B cell (primary cell): ENCODE measurements at regions not wholly inside any gene's neighbourhood (a gene's known extent, or its start where the extent isn't known, plus 50 kb on each side); places are given as distances from the start of the nearest gene placed in this dataset.

Experiments used
- ATAC-seq: fragments of 200-7000 bp; cut with Tn5 transposase; one replicate; pipeline ENCODE4 v1.10.0; 2021; ENCODE audit warnings: low read depth, mild to moderate bottlenecking, moderate number of reproducible peaks, moderate library complexity
- CTCF ChIA-PET: fragments of 350-600 bp; sonication (Branson Sonifier 250); formaldehyde crosslinking; loops from one replicate; lab custom pipeline; 2021; ENCODE audit warnings: antibody characterized with exemption, inconsistent platforms; lab: Charles Lee
- POLR2A ChIA-PET: fragments of 350-600 bp; sonication (Branson Sonifier 250); formaldehyde crosslinking; loops from one replicate; lab custom pipeline; 2021; ENCODE audit warnings: antibody characterized with exemption; lab: Charles Lee
- DNase-seq: peaks from one replicate; pipeline ENCODE4 v3.0.0; 2013
- H2AFZ ChIP-seq: 2 replicates; pipeline ENCODE4 v1.6.1; 2012; ENCODE audit warnings: mild to moderate bottlenecking, low read depth, low read length; ENCODE audit not compliant: insufficient read depth, poor library complexity, severe bottlenecking
- H3K27ac ChIP-seq, 2 donors: 1 replicate in 1 of 2; 2 replicates in 1 of 2; pipeline ENCODE4 v1.5.1; 2012 to 2013; ENCODE audit warnings: low read length in 2 of 2, mild to moderate bottlenecking in 2 of 2, moderate library complexity in 1 of 2
- H3K27me3 ChIP-seq, 4 experiments: fragments of 200-600 bp in 1 of 4; sonication (generic) in 1 of 4; replicated peaks in 1 of 4; 1 replicate in 2 of 4; 2 replicates in 2 of 4; pipeline versions ENCODE4 v1.6.1 to v1.7.0; 2013 to 2016; ENCODE audit warnings: low read length in 3 of 4, mild to moderate bottlenecking in 2 of 4, mixed read lengths in 1 of 4, moderate library complexity in 1 of 4; ENCODE audit not compliant: insufficient read depth in 4 of 4, control insufficient read depth in 3 of 4; ENCODE audit errors: control extremely low read depth in 1 of 4
- H3K36me3 ChIP-seq, 2 experiments: replicated peaks in 1 of 2; 1 replicate in 1 of 2; 2 replicates in 1 of 2; pipeline versions ENCODE4 v1.6.1 to v1.7.1; 2013; ENCODE audit warnings: low read length in 1 of 2; ENCODE audit not compliant: insufficient read depth in 2 of 2, control insufficient read depth in 1 of 2; ENCODE audit errors: control extremely low read depth in 1 of 2, extremely low read depth in 1 of 2
- H3K4me1 ChIP-seq, 2 donors: fragments of 200-600 bp in 1 of 2; sonication (generic) in 1 of 2; 1 replicate in 1 of 2; 2 replicates in 1 of 2; pipeline versions ENCODE4 v1.5.1 to v1.6.1; 2013 to 2017; ENCODE audit warnings: low read length in 2 of 2; ENCODE audit not compliant: control insufficient read depth in 2 of 2, insufficient read depth in 2 of 2
- H3K4me2 ChIP-seq: replicated peaks from 2 replicates; pipeline ENCODE3; 2012; ENCODE audit warnings: mild to moderate bottlenecking, low read depth, low read length; ENCODE audit not compliant: poor library complexity, severe bottlenecking
- H3K4me3 ChIP-seq, 5 experiments: fragments of 200-600 bp in 1 of 5; sonication (generic) in 1 of 5; 1 replicate in 3 of 5; 2 replicates in 2 of 5; pipeline versions ENCODE4 v1.5.1 to v1.7.0; 2011 to 2016; ENCODE audit warnings: low read length in 4 of 5, mild to moderate bottlenecking in 4 of 5, low read depth in 2 of 5, control low read depth in 1 of 5, moderate library complexity in 1 of 5; ENCODE audit not compliant: insufficient read depth in 1 of 5; ENCODE audit errors: control extremely low read depth in 1 of 5, extremely low read depth in 1 of 5
- H3K79me2 ChIP-seq: fragments of 200-600 bp; sonication (generic); one replicate; pipeline ENCODE4 v1.6.0; 2016; ENCODE audit warnings: low read length; ENCODE audit not compliant: control insufficient read depth, insufficient read depth
- H3K9ac ChIP-seq: fragments of 200-600 bp; sonication (generic); 2 replicates; pipeline ENCODE4 v1.6.1; 2017; ENCODE audit warnings: mild to moderate bottlenecking, low read length, moderate library complexity
- H3K9me3 ChIP-seq, 3 donors: one replicate each; pipeline versions ENCODE4 v1.6.1 to v1.7.1; 2013; ENCODE audit warnings: low read length in 2 of 3; ENCODE audit not compliant: control insufficient read depth in 2 of 3, insufficient read depth in 1 of 3; ENCODE audit errors: control extremely low read depth in 1 of 3
- H4K20me1 ChIP-seq: 2 replicates; pipeline ENCODE4 v1.6.0; 2012; ENCODE audit warnings: mild to moderate bottlenecking, low read length; ENCODE audit not compliant: insufficient read depth, control insufficient read depth, poor library complexity, severe bottlenecking
- H3K27ac Mint-ChIP-seq: one replicate; pipeline ENCODE4 v1.8.0; 2021; ENCODE audit warnings: mixed read lengths
- H3K27me3 Mint-ChIP-seq: one replicate; pipeline ENCODE4 v1.8.0; 2021; ENCODE audit warnings: mixed read lengths
- H3K4me1 Mint-ChIP-seq: one replicate; pipeline ENCODE4 v1.8.0; 2021; ENCODE audit warnings: mixed read lengths
- H3K4me3 Mint-ChIP-seq: one replicate; pipeline ENCODE4 v1.8.0; 2021; ENCODE audit warnings: mixed read lengths
- H3K9me3 Mint-ChIP-seq: one replicate; pipeline ENCODE4 v1.8.0; 2022; ENCODE audit warnings: mixed read lengths; ENCODE audit not compliant: insufficient read depth
- EZH2 ChIP-seq: IDR thresholded peaks from 2 replicates; pipeline ENCODE4 v1.6.1; 2012; ENCODE audit warnings: borderline replicate concordance, low read depth, mild to moderate bottlenecking, moderate library complexity, low read length; ENCODE audit not compliant: insufficient read depth, poor library complexity, severe bottlenecking
- WGBS: methylation state at CpG from one replicate; pipeline ENCODE4 v1.1.5; 2013; ENCODE audit warnings: missing lambda C conversion rate; ENCODE audit not compliant: insufficient coverage; 5-methylcytosine and 5-hydroxymethylcytosine counted together
- intact Hi-C: fragments of 100-400 bp; cut with micrococcal nuclease; formaldehyde crosslinking; loops from one replicate; pipeline ENCODE4 v1.10.0; 2022
- TF ChIP-seq, protein P1 (sequence below): fragments of 200-600 bp; IDR thresholded peaks from one replicate; pipeline ENCODE4 v1.8.0; 2022; ENCODE audit warnings: antibody characterized with exemption, mild to moderate bottlenecking

DNA sequence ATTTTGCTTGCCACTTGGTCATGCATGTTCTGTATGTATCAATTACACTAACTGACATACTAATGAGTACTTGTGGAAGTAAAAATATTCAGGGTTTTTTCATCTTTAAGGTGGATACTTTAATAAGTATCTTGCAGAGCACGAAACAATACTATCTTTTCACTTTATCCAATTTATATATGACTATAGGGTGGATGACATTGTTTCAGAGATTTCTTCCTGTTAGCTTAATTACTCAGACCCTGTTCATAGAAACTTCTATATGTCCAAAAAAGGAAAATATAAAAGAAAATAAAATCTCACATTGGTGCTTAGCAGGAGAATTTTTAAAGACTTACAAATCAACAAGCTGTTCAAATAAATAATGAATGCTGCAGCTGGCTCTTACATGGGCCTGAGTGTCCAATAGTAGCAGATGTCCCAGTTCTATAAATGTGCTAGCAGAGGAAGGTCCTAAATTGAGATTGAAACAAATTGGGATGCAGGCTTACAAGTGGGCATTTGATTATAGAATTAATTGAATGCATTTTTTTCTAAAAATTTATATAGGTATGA is 91.5 kb upstream of the THSD7A start:
- Histone ChIP-seq H3K79me2 (no peaks in the 10 kb centered on the region), H3K4me1 (no peaks in the 10 kb centered on the region), H3K36me3 (no peaks in the 10 kb centered on the region), H2AFZ (no peak overlapping the region), H4K20me1 (no peaks in the 10 kb centered on the region), H3K9ac (no peak overlapping the region), H3K4me2 (no peak overlapping the region), H3K27ac (no peak overlapping the region), H3K4me3 (no peak overlapping the region), H3K9me3 (no peaks in the 10 kb centered on the region), H3K27me3 (no peaks in the 10 kb centered on the region)
- no CpG with 5 or more reads among the region's 1 CpG for WGBS
- H3K27ac Mint-ChIP-seq, result no peak overlapping the region
- H3K4me1 Mint-ChIP-seq, result no peaks in the 10 kb centered on the region
- no peaks in the 10 kb centered on the region for H3K9me3 Mint-ChIP-seq
- DNase-seq, result no peak
- ATAC-seq, result no peak
- POLR2A ChIA-PET, result no interaction called here
- intact Hi-C loops, result no loop called here
- CTCF ChIA-PET, result no interaction called here
- H3K27me3 Mint-ChIP-seq, result no peaks in the 10 kb centered on the region
- no peak overlapping the region for H3K4me3 Mint-ChIP-seq
- TF ChIP-seq, protein P1, sequence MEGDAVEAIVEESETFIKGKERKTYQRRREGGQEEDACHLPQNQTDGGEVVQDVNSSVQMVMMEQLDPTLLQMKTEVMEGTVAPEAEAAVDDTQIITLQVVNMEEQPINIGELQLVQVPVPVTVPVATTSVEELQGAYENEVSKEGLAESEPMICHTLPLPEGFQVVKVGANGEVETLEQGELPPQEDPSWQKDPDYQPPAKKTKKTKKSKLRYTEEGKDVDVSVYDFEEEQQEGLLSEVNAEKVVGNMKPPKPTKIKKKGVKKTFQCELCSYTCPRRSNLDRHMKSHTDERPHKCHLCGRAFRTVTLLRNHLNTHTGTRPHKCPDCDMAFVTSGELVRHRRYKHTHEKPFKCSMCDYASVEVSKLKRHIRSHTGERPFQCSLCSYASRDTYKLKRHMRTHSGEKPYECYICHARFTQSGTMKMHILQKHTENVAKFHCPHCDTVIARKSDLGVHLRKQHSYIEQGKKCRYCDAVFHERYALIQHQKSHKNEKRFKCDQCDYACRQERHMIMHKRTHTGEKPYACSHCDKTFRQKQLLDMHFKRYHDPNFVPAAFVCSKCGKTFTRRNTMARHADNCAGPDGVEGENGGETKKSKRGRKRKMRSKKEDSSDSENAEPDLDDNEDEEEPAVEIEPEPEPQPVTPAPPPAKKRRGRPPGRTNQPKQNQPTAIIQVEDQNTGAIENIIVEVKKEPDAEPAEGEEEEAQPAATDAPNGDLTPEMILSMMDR, result no peak
- TF ChIP-seq EZH2, result no peak

DNA sequence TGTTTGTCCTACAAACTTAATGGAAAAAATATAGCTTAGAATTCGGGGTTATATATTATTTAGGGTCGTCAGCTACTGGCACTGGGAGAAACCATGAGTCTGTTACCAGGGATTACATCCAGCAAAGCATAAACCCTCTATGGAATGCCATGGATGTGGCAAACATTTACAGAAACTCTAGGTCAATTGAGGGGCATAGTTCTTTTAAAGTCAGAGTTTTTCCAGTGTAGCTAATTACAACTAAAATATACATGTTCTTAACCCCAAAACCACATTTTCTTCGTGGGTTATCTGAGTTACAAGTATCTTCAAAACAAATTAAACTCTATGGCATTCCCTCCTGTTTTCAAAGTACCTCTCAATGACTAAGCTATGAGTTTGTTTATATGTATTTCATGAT is 99.3 kb upstream of the THSD7A start:
- Mint-ChIP-seq H3K27ac (no peak overlapping the region), H3K4me3 (no peak overlapping the region), H3K4me1 (no peaks in the 10 kb centered on the region), H3K9me3 (no peaks in the 10 kb centered on the region), H3K27me3 (no peaks in the 10 kb centered on the region)
- H3K9ac ChIP-seq, result no peak overlapping the region
- no peaks in the 10 kb centered on the region for H3K4me1 ChIP-seq
- no peaks in the 10 kb centered on the region for H3K9me3 ChIP-seq
- ATAC-seq (no peak), DNase-seq (no peak)
- H3K27ac ChIP-seq, result no peak overlapping the region
- no peaks in the 10 kb centered on the region for H3K27me3 ChIP-seq
- no peaks in the 10 kb centered on the region for H4K20me1 ChIP-seq
- WGBS, result no CpG with 5 or more reads among the region's 3 CpGs
- intact Hi-C loops, result no loop called here
- no peak overlapping the region for H2AFZ ChIP-seq
- H3K36me3 ChIP-seq, result no peaks in the 10 kb centered on the region
- ChIA-PET CTCF (no interaction called here), POLR2A (no interaction called here)
- no peak overlapping the region for H3K4me3 ChIP-seq
- H3K4me2 ChIP-seq, result no peak overlapping the region
- TF ChIP-seq, protein P1, result no peak
- no peak for TF ChIP-seq EZH2
- H3K79me2 ChIP-seq, result no peaks in the 10 kb centered on the region
